NCI-H2107 treated with DMSO at 0.1 percent for 48 hours (cell line): ENCODE measurements at regions not wholly inside any gene's neighbourhood (a gene's known extent, or its start where the extent isn't known, plus 50 kb on each side); places are given as distances from the start of the nearest gene placed in this dataset.
A peak's percentile ranks its signal among the peaks of the same experiment; 100 is the strongest.

Experiments
- DNase-seq: peaks from one replicate; lab custom pipeline; 2025; ENCODE audit not compliant: unreplicated experiment; lab: John Stamatoyannopoulos, UW

DNA sequence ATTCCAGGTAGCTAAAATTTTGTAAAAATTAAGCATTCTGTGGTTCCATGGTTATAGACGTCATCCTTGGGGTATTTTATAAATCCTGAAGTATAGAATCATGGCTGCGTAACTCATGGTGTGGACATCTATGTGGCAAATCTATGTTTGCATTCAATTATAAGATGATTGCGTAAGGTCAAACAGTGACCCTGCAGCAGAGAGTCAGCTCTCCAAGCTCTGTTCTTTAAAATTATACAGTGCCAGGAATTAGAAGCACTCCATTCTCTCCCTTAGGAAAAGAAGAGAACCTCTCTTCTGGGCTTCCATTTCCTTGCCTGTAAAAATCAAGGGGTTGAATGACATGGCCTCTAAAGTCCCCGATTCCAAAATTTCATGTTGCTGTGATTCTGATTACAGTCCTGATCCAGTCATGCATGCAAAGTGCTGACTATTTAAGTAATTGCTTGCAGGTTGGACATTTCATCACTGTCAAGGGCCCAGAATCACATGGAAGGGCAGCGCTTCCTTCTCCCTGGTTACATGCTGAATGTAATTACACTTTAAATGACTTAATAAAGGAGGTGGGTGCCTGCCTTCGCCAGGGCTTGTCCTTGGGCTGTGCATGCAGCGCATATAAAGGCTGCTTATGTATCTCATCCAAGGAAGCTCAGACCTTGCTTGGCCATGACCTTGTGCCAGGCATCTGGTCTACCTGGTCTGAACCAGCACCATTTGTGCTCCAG, 550.7 kb downstream of the TYW1 start:
- DNase-seq = no peak

DNA sequence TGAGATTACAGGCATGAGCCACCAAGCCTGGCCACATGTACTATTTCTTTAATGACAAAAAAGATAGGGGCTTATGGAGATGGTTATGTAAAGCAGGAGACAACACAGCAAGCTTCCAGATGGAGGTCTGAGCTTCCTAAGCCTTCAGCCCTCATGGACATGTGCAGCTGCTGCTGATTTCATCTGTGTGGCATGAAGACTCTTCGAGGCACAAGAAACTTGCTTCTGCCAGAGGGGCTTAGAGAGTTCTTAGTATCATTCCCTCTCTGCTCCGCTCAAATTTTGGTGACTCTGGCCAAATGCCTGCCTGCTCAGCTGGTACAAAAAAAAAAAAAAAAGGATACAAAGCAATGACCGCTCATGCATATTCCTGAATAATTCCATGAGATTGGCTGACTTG, 552.5 kb downstream of the TYW1 start:
- no peak for DNase-seq

DNA sequence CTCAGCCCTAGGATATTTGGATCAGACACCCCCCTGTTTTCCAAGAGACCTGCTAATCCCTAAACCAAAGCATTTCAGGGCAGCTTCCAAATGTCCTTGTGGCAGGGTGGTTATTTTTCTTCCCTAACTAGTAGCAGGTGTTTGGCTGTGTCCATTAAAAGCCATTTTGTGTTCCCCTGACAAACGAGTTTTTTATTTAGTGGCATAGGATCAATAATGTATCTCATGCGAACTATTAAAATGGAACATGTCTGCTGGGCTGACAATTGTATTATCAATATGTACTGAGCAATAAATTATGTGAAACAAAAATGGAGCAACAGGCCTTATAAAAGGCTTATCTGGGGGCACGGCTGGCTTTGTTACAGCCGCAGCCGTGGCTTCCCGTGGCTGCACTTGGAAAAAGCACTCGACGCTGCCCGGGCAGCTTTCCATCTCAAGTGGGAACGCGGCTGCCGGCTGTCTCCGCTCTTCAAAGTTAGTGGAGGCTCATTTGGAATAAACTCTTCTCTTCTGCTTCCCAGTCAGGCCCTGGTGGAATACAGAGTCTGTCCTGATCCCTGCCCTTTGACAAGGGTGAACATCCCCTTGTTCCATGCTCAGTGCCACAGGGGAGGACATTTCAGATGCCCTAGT, 554.3 kb downstream of the TYW1 start:
- DNase-seq = peak; percentile 29

DNA sequence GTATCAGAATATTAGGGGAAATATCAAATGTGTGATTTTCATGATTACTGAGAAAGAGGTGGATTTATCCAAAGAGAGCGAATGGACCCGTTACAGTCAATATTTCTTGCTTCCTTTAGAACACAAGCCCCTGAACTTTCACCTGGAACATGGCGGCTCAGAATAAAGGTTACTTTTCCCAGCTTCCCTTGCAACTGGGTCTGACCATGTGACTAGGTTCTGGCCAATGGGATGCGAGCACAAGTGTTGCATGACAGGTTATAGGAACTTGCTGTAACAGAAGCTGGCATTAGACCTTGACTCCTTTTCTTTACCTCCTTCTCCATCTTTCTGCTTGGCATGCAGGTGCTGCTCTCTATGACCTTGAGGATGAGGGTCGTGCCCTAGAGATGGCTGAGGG, 556.1 kb downstream of the TYW1 start:
- DNase-seq = no peak

DNA sequence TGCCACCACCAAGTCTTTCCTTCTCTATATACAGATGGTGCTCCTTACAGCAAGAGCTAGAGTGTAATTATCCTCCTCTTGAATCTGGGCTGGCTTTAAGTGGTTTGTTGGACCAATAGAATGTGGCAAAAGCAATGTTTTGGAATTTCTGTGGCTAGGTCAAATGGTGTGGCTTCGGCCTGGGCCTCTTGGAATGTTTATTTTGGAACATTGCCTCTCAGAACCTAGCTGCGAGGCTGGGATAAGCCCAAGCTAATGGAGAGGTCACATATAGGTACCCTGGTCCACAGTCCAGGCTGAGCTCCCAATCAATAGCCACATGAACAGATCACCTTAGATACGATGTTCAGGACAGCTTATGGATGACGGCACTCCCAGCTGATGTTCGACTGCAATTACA, 556.7 kb downstream of the TYW1 start:
- no peak for DNase-seq

DNA sequence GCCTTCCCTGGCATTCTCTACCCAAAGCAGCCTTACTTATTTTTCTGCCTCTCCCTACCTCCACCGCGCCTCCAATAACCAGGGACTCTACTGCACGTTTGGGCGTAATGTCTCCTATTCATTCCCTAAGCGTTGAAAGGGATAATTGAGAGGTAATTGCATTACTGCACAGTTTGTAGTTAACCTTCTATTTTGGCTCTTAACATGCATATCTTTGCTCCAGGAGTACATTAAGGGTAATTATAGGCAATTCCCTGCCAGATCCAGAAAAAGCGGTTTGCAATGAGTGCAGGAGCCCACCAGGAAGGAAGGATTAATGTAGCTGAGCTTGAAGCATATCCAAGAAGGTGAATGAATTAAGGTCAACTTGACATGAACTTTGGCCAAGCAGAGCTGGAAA, 558.4 kb downstream of the TYW1 start:
- no peak for DNase-seq

DNA sequence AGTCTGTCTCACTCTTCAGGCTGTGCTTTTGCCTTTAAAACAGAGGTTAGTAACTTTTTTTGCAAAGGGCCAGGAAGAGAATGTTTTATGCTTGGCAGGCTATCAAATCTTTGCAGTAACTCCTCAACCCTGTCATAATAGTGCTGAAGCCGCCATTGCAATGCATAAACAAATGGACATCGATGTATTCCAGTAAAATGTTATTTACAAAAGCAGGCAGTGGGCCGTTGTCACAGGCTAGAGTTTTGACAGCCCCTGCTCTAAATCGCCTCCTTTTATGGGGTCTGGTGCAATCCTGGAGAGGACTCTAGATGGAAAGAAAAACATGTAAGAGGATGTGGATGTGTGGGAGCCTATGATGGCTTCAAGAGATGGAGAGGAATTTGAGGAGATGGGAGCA, 568.3 kb downstream of the TYW1 start:
- no peak for DNase-seq

DNA sequence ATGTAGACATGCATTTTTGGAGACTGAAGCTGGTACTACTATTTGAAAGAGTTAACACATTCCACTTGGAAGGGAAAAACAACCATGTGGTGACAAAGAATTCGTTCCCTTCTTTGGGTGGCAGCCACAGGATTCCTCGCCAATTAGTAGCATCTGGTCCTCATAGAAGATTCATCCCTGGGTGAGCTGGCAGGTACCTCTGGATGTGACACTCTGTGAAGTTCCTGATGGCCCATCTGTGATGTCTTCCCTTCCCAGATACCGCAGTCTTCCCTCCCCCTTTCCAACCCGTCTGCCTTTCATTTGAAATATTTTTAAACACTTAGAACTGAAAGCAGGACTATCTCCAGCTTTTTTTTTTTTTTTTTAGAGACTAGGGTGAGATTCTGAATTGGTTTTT, 569.5 kb downstream of the TYW1 start:
- DNase-seq = no peak

DNA sequence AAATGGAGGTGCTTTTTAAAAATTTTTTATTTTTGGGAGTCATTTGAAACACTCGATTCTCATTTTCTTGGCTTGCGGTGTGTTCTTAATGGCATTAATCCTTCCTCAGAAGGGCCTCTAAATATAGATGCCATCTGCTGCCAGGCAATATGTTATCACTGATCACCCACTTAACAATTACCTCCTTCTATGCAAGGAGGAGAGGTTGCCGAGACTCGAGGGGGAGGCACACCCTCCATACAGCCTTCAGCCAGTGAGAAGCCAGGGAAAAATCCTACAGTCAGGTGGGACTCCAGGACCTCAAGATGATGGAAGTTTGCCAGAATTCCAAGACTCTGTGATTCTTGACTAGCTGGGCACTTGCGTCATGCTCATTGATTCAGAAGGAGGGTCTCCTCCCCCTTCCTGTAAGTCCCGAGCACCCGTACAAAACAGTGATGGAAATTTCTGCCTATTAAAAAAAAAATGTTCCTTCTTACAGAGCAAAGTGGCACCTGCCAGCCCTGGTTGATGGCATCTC, 574.5 kb downstream of the TYW1 start:
- DNase-seq = no peak

DNA sequence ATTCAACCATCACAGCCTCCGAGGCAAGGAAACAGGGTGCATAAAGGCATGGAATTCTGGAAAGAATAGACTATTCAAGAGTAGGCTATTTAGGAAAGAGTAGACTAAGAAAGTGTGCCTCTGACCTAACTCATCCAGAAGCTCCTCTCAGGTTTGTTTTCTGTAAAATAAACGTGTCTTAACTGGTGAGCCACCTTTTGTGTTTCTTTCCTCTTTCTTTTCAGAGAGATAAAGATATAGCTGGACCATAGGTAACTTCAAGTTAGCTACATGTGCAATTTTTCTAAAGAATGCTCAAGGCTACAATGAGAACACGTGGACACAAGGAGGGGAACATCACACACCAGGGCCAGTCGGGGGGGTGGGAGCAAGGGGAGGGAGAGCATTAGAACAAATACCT, 577.0 kb downstream of the TYW1 start:
- no peak for DNase-seq

DNA sequence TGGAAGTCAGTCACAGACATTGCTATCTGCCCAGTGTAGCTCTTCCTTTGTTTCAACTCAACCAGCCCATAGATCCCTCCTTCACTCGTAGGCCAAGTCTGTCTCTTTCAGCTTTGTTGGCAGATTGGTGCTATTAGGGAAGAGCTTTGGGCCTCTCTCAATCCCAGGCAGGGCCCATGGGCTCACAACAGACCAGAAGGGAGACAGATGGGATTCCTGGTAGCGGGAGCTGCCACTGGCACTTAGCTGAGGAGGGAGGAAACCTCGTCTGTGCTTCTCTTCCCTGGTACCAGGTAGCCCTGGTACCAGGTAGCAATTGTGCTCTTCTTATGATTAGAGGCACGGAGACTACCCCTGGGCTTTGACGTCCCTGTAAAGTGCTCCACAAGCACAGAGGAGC, 592.0 kb downstream of the TYW1 start:
- no peak for DNase-seq

DNA sequence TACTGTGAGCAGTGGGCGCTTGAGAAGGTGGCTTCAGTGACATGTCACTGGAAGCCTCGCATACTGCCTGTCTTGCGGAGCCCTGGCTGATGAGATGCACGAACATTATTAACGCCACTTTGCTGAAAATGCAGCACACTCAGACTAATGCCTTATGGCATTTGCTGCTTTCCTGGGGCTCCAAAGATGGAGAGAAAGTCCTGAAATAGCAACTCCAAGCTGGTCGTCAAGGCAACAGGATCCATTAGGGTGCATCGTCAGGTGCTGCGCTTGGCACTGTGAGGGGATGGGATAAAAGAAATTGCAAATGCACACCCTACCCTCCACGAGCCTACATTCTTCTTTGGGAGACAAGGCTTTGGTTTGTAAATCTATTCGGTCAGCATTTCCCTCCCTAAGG, 592.5 kb downstream of the TYW1 start:
- DNase-seq = no peak

DNA sequence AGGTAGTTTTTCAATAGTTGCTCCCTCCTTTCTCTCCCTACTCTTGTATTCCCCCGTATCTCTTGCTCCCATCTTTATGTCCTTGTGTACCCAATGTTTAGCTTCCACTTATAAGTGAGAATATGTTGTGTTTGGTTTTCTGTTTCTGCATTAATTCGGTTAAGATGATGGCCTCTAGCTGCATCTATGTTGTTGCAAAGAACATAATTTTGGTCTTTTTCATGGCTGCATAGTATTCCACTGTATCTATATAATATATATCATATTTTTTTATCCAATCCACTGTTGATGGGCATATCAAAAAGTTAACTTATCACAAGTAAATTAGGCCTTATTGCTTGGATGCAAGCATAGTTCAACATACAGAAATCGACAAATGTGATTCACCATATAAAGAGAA, 594.0 kb downstream of the TYW1 start:
- DNase-seq = no peak

DNA sequence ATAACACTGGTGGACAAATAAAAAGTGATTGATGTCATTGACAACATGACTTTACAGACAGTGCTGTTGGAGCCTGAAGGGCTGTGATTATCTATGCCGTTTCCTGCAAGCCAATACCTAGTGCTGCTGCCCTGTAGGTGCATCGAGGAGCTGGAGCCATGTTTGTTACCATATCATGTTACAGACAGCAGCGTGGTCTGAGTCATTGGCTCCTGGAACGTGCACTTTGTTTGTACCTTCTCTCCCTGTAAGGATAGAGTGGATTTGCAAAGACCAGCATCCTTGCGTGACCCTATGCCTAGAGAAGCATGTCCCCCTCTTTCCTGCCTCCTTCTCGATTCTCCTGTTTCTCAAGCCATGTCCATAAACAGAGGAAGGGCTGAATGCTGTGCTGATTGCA, 597.2 kb downstream of the TYW1 start:
- DNase-seq = no peak

DNA sequence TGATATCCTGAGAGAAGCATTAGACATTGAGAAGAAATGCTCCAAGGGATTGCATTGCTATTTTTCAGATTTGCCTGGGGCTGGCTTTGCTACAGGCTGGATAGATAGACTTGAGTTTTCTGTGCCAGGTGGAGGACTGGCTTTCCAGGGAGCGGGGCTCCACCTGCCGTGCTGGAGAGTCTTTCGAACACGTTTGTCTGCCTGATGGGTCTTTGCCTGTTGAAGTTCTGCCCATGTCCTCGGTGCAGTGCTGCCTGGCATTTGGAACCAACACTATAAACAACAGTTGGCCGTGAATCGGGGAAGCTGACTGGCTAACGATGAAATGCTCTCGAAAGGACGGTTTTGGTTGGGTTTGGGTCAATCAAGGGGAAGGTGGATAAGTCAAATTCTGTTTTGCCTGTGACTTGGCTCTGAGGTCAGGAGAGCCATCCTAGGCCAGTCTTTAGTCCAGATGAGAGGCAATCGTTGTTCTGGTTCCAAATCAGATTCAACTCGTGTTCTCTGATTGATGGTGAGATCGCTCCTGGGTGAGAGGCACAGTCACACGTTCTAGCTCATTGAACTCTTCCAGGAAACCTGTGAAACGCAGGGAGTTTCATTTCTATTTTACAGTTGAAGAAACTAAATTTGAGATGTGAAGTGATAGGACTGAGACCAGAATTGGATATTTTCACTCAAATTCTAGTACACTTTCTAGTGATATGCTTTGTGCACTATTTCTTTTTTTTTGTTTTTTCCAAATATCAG, 599.0 kb downstream of the TYW1 start:
- DNase-seq = no peak

DNA sequence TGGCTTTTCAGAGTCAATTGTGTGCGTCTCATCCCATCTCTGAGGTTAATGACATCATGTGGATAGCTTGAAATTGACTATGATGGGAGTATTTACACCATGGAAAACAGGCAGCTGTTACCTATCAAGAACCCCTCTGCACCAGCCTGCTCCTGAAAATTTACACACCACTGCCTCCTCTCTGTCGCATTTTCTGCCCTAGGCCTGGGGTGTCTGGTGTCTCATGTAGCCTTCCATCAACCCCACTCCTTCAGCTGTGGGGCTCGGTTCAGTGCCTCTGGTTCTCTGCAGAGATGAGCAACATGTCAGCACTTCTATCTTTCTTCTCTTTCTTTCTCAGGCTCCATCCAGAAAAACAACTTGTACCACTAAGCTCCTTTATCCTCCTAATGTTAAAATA, 600.5 kb downstream of the TYW1 start:
- no peak for DNase-seq

DNA sequence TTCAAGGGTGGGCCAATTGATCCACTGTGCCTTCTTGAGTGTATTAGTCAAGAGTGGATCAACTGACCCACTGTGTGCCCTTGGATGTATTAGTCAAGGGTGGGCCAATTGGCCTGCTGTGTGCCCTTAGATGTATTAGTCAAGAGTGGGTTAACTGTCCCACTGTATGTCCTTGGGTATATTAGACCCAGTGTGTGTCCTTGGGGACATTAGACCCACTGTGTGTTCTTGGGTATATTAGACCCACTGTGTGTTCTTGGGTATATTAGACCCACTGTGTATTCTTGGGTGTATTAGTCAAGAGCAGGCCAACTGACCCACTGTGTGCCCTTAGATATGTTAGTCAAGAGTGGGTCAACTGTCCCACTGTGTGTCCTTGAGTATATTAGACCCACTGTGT, 601.8 kb downstream of the TYW1 start:
- no peak for DNase-seq

DNA sequence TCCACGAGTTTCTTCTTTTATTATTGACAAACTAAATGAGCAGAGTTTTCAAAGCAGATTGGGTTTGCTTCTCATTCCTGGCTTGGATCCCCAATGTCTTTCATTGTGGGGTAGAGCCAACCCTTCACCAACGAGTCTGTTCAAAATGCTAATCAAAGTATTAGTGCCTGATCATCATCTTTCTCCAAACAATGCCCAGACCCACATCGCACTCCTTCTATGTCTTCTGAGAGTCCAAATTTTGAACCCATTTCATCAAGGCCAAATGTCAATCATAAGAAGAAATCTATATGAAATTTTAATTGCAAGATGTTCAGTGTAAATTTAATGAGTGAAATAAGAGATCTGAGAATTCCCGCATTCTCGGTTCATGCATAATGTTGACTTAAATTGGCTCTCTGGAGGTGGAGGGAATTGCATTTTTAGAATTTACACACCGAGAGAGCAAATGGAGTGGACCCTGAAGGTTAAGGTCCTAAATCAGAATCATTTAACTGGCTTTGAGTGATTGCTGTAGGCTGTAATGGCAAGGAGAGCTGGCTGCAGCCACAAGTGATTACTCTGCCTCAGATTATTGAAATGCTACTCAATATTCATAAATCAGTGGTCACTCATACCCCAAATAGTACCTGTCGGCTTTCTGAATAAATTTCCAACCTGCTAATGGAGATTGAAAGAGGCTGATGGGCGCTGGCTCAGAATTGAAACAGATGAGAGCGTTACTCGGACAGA, 602.9 kb downstream of the TYW1 start:
- no peak for DNase-seq

DNA sequence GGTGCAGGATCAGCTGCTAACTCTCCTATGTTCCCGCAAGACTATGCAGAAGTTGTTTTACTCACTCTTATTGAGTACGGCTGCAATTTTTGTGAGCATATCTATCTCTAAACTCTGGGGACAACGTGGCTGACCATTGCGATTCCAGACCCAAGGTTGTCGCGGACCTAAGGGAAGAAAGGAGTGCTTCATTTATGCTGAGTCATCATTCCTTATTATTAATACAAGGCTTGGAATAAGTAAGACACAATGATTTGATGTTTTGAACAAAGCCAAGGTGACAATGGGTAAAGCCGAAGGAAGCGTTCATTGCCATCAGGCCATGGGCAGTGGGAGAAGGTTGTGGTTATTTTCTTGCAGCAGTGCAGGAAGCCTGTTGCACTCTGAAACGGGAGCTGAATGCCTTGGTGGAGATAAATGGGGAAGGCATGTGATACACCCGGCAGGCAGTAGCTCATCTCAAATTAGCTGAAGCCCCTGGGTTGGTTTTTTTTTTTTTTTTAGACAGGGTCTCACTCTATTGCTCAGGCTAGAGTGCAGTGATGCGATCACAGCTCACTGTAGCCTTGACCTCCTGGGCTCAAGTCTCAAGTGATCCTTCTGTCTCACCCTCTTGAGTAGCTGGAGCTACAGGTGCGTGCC, 605.7 kb downstream of the TYW1 start:
- DNase-seq = no peak

DNA sequence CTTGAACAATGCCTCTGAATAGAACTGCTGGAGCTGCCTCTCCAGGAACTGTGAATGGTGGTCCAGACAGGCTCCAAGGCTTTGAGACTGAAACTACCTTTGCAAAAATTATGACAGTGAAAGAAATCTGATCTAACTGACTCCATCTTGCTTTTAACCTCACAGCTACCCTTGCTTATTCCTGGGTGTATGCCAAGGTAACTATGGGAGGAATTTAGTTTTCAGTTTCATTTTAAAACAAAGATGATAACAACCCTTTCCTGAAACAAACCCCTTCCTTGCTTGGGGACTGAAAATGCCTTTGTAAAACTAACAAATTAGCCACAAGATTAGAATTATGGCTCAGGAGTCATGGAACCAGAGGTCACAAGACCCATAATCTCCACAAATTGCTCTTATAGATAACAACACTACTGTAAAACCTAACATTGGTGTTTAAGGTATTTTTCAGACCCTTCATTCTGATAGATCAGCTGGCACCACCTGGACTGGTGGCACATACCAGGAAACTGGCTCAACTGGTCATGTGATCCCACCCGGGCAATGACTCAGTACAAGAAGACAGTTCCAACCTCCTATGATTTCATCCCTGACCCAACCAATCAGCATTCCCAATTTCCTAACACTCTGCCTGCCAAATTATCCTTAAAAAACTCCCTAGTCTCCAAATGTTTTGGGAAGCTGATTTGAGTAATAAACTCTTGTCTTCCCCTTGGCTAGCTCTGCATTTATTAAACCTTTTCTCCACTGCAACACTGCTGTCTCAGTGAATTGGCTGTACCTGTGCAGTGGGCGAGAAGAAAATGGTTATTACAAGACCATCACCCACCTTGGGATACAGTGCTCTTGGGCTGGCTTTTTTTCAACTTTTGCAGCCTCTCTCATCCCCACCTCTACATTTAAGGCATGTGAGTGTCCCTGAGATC, 608.1 kb downstream of the TYW1 start:
- DNase-seq = no peak
